ENCODE measurements at regions not wholly inside any gene's neighbourhood (a gene's known extent, or its start where the extent isn't known, plus 50 kb on each side); places are given as distances from the start of the nearest gene placed in this dataset.
"Not testable (repeated sequence)": the region's sequence is repeated elsewhere in the genome, so short reads cannot be mapped to it uniquely, and the experiment has no call there.

- DNase-seq: no peak
- Mint-ChIP-seq H3K27ac (ENCODE audit: unreplicated experiment) (no peak overlapping the region), H3K36me3 (ENCODE audit: unreplicated experiment) (peaks cover 16% of the 10 kb centered on the region), H3K4me3 (ENCODE audit: unreplicated experiment) (no peak overlapping the region), H3K27me3 (ENCODE audit: unreplicated experiment) (peaks cover 2% of the 10 kb centered on the region), H3K4me1 (ENCODE audit: low read depth, unreplicated experiment) (no peaks in the 10 kb centered on the region), H3K9me3 (ENCODE audit: unreplicated experiment) (no peaks in the 10 kb centered on the region)
- no peak for TF ChIP-seq CTCF (IDR thresholded peaks at IDR 0.05; ENCODE audit: partially characterized antibody, unreplicated experiment)
These were observed 94.7 kb upstream of the JCAD start for GRCh38 chr10:30154126-30154525.

- no peak for TF ChIP-seq CTCF (IDR thresholded peaks at IDR 0.05; ENCODE audit: partially characterized antibody, unreplicated experiment)
- H3K9me3 Mint-ChIP-seq (ENCODE audit: unreplicated experiment): no peaks in the 10 kb centered on the region
- no peaks in the 10 kb centered on the region for H3K4me1 Mint-ChIP-seq (ENCODE audit: low read depth, unreplicated experiment)
- no peak overlapping the region for H3K27ac Mint-ChIP-seq (ENCODE audit: unreplicated experiment)
- H3K27me3 Mint-ChIP-seq (ENCODE audit: unreplicated experiment): peaks cover 2% of the 10 kb centered on the region
- H3K4me3 Mint-ChIP-seq (ENCODE audit: unreplicated experiment): no peak overlapping the region
- H3K36me3 Mint-ChIP-seq (ENCODE audit: unreplicated experiment): peaks cover 12% of the 10 kb centered on the region
- DNase-seq: no peak
These were observed 92.4 kb upstream of the JCAD start for GRCh38 chr10:30151581-30152389.

GRCh38 chr10:30141423-30141822 lies 82.0 kb upstream of the JCAD start:
- H3K4me1 Mint-ChIP-seq (ENCODE audit: low read depth, unreplicated experiment): no peaks in the 10 kb centered on the region
- H3K36me3 Mint-ChIP-seq (ENCODE audit: unreplicated experiment): peaks cover 7% of the 10 kb centered on the region
- H3K9me3 Mint-ChIP-seq (ENCODE audit: unreplicated experiment): peaks cover 2% of the 10 kb centered on the region
- H3K27me3 Mint-ChIP-seq (ENCODE audit: unreplicated experiment): no peaks in the 10 kb centered on the region
- no peak overlapping the region for H3K4me3 Mint-ChIP-seq (ENCODE audit: unreplicated experiment)
- DNase-seq: no peak
- TF ChIP-seq CTCF (IDR thresholded peaks at IDR 0.05; ENCODE audit: partially characterized antibody, unreplicated experiment): no peak
- no peak overlapping the region for H3K27ac Mint-ChIP-seq (ENCODE audit: unreplicated experiment)

GRCh38 chr10:30134171-30134945 lies 75.0 kb upstream of the JCAD start:
- TF ChIP-seq CTCF (IDR thresholded peaks at IDR 0.05; ENCODE audit: partially characterized antibody, unreplicated experiment): no peak
- Mint-ChIP-seq H3K9me3 (ENCODE audit: unreplicated experiment) (no peaks in the 10 kb centered on the region), H3K36me3 (ENCODE audit: unreplicated experiment) (no peaks in the 10 kb centered on the region), H3K27me3 (ENCODE audit: unreplicated experiment) (peaks cover 2% of the 10 kb centered on the region), H3K4me1 (ENCODE audit: low read depth, unreplicated experiment) (no peaks in the 10 kb centered on the region), H3K4me3 (ENCODE audit: unreplicated experiment) (no peak overlapping the region), H3K27ac (ENCODE audit: unreplicated experiment) (no peak overlapping the region)
- no peak for DNase-seq

- Mint-ChIP-seq H3K27me3 (ENCODE audit: unreplicated experiment) (peaks cover 2% of the 10 kb centered on the region), H3K9me3 (ENCODE audit: unreplicated experiment) (no peaks in the 10 kb centered on the region), H3K27ac (ENCODE audit: unreplicated experiment) (no peak overlapping the region), H3K4me3 (ENCODE audit: unreplicated experiment) (no peak overlapping the region), H3K36me3 (ENCODE audit: unreplicated experiment) (no peaks in the 10 kb centered on the region), H3K4me1 (ENCODE audit: low read depth, unreplicated experiment) (no peaks in the 10 kb centered on the region)
- no peak for TF ChIP-seq CTCF (IDR thresholded peaks at IDR 0.05; ENCODE audit: partially characterized antibody, unreplicated experiment)
- no peak for DNase-seq
These were observed 73.8 kb upstream of the JCAD start for GRCh38 chr10:30133198-30133597.

- not testable (repeated sequence) for H3K4me3 Mint-ChIP-seq (ENCODE audit: unreplicated experiment); H3K4me1 Mint-ChIP-seq (ENCODE audit: low read depth, unreplicated experiment); H3K27me3 Mint-ChIP-seq (ENCODE audit: unreplicated experiment); H3K36me3 Mint-ChIP-seq (ENCODE audit: unreplicated experiment); DNase-seq; H3K27ac Mint-ChIP-seq (ENCODE audit: unreplicated experiment); H3K9me3 Mint-ChIP-seq (ENCODE audit: unreplicated experiment)
These were observed 72.0 kb upstream of the JCAD start for GRCh38 chr10:30131369-30131768.

GRCh38 chr10:30129326-30129725 lies 69.9 kb upstream of the JCAD start:
- not testable (repeated sequence) for H3K27me3 Mint-ChIP-seq (ENCODE audit: unreplicated experiment); H3K36me3 Mint-ChIP-seq (ENCODE audit: unreplicated experiment); H3K4me3 Mint-ChIP-seq (ENCODE audit: unreplicated experiment); H3K9me3 Mint-ChIP-seq (ENCODE audit: unreplicated experiment); H3K27ac Mint-ChIP-seq (ENCODE audit: unreplicated experiment); DNase-seq; H3K4me1 Mint-ChIP-seq (ENCODE audit: low read depth, unreplicated experiment)
